ENCODE measurements at regions not wholly inside any gene's neighbourhood (a gene's known extent, or its start where the extent isn't known, plus 50 kb on each side); places are given as distances from the start of the nearest gene placed in this dataset.

GRCh38 chr12:46524778-46525177, 152.2 kb upstream of the SLC38A2 start:
- Histone ChIP-seq H3K9me3 (ENCODE audit: control insufficient read depth in 2 of 3, insufficient read depth in 1 of 3, low read length in 3 of 3) (no peaks in the 10 kb centered on the region), H3K4me3 (ENCODE audit: low read length in 3 of 3) (no peak overlapping the region), H3K36me3 (ENCODE audit: control insufficient read depth in 2 of 3, insufficient read depth in 3 of 3, low read length in 3 of 3) (peaks cover 0 to 3% (median 0%) of the 10 kb centered on the region in 3 donors), H3K27me3 (ENCODE audit: control insufficient read depth, insufficient read depth, low read length) (no peaks in the 10 kb centered on the region), H3K4me1 (ENCODE audit: control insufficient read depth in 2 of 3, insufficient read depth in 2 of 3, low read depth in 1 of 3, low read length in 3 of 3) (peaks cover 0 to 7% (median 0%) of the 10 kb centered on the region in 3 donors), H3K27ac (ENCODE audit: low read depth in 2 of 2, low read length in 2 of 2) (peak overlapping the region in 1 of 2 donors; percentile 59), H3K9ac (ENCODE audit: low read length in 3 of 3) (no peak overlapping the region)
- FAIRE-seq = no peak
- TF ChIP-seq CTCF (IDR thresholded peaks at IDR 0.05; ENCODE audit: borderline replicate concordance, extremely low read depth, insufficient read depth) = no peak
- intact Hi-C loops (cut with DNase I) = no loop called here
- DNase-seq = peak; percentile 53 to 92 (median 58)

GRCh38 chr12:46523863-46524770, 151.5 kb upstream of the SLC38A2 start:
- H3K9ac ChIP-seq (ENCODE audit: low read length in 3 of 3) = no peak overlapping the region

GRCh38 chr12:46523446-46523845, 150.9 kb upstream of the SLC38A2 start:
- no peak overlapping the region for H3K27ac ChIP-seq (ENCODE audit: low read depth in 2 of 2, low read length in 2 of 2)
- no peak for TF ChIP-seq CTCF (IDR thresholded peaks at IDR 0.05; ENCODE audit: borderline replicate concordance, extremely low read depth, insufficient read depth)
- H3K9ac ChIP-seq (ENCODE audit: low read length in 3 of 3) = no peak overlapping the region
- DNase-seq = no peak
- H3K36me3 ChIP-seq (ENCODE audit: control insufficient read depth in 2 of 3, insufficient read depth in 3 of 3, low read length in 3 of 3) = peaks cover 0 to 3% (median 0%) of the 10 kb centered on the region in 3 donors
- H3K27me3 ChIP-seq (ENCODE audit: control insufficient read depth, insufficient read depth, low read length) = no peaks in the 10 kb centered on the region
- no peak for FAIRE-seq
- H3K4me3 ChIP-seq (ENCODE audit: low read length in 3 of 3) = no peak overlapping the region
- H3K4me1 ChIP-seq (ENCODE audit: control insufficient read depth in 2 of 3, insufficient read depth in 2 of 3, low read depth in 1 of 3, low read length in 3 of 3) = peaks cover 0 to 7% (median 0%) of the 10 kb centered on the region in 3 donors
- H3K9me3 ChIP-seq (ENCODE audit: control insufficient read depth in 2 of 3, insufficient read depth in 1 of 3, low read length in 3 of 3) = no peaks in the 10 kb centered on the region
- intact Hi-C loops (cut with DNase I) = no loop called here

More at GRCh38 chr12:46523863-46524770, 151.5 kb upstream of the SLC38A2 start:
- Histone ChIP-seq H3K9me3 (ENCODE audit: control insufficient read depth in 2 of 3, insufficient read depth in 1 of 3, low read length in 3 of 3) (no peaks in the 10 kb centered on the region), H3K4me3 (ENCODE audit: low read length in 3 of 3) (no peak overlapping the region), H3K27me3 (ENCODE audit: control insufficient read depth, insufficient read depth, low read length) (no peaks in the 10 kb centered on the region), H3K36me3 (ENCODE audit: control insufficient read depth in 2 of 3, insufficient read depth in 3 of 3, low read length in 3 of 3) (peaks cover 0 to 3% (median 0%) of the 10 kb centered on the region in 3 donors), H3K4me1 (ENCODE audit: control insufficient read depth in 2 of 3, insufficient read depth in 2 of 3, low read depth in 1 of 3, low read length in 3 of 3) (peaks cover 0 to 7% (median 0%) of the 10 kb centered on the region in 3 donors), H3K27ac (ENCODE audit: low read depth in 2 of 2, low read length in 2 of 2) (peak overlapping the region in 1 of 2 donors; percentile 59)
- intact Hi-C loops (cut with DNase I) = no loop called here
- peak in 1 of 5 donors; percentile 59 for DNase-seq
- no peak for FAIRE-seq
- TF ChIP-seq CTCF (IDR thresholded peaks at IDR 0.05; ENCODE audit: borderline replicate concordance, extremely low read depth, insufficient read depth) = no peak

All from kidney (tissue), 13 donors.